Hematopoietic multipotent progenitor cell treated with erythropoietin and hydrocortisone succinate and interleukin-3 and kit ligand, for 6 days (in vitro differentiated cells): ENCODE measurements at regions not wholly inside any gene's neighbourhood (a gene's known extent, or its start where the extent isn't known, plus 50 kb on each side); places are given as distances from the start of the nearest gene placed in this dataset.
"Not testable (repeated sequence)": the region's sequence is repeated elsewhere in the genome, so short reads cannot be mapped to it uniquely, and the experiment has no call there.

Experiments used
- DNase-seq: peaks from one replicate; pipeline ENCODE4 v3.0.0-alpha.2; 2015

DNA sequence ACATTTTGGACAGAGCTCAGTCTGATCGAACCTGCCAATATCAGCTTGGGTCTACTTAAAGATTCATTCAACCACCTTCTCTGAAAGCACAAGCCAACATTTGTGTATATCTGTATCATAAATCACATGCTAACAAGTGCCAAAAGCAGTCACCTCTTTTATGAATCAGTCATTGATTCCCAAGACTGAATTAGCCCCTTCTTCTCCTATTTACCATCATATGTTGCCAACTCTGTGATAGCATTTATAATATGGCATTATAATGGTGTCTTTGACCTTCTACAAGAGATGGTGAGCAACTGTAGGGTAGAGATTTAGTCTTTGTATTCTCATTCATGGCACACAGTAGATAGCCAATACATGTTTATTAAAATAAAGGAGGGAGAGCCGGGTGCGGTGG lies 61.4 kb downstream of the DDX53 start:
- no peak for DNase-seq

DNA sequence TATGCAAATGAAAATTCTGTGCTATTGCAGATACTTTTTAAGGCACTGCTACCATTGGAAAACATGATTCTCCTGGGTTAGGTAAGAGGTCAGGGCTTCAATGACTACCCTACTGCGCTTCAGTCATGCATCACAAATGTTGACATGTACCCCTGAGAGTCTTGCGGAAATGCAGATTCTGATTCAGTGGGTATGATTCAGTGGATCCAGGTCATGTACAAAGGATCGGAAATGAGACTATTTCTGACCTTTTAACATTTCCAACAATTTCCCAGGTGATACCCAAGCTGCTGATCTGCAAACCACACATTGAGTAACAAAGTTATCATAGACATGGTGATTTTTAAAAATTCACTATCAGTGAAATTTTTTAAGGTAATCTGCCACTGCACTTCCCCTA lies 62.6 kb downstream of the DDX53 start:
- no peak for DNase-seq

DNA sequence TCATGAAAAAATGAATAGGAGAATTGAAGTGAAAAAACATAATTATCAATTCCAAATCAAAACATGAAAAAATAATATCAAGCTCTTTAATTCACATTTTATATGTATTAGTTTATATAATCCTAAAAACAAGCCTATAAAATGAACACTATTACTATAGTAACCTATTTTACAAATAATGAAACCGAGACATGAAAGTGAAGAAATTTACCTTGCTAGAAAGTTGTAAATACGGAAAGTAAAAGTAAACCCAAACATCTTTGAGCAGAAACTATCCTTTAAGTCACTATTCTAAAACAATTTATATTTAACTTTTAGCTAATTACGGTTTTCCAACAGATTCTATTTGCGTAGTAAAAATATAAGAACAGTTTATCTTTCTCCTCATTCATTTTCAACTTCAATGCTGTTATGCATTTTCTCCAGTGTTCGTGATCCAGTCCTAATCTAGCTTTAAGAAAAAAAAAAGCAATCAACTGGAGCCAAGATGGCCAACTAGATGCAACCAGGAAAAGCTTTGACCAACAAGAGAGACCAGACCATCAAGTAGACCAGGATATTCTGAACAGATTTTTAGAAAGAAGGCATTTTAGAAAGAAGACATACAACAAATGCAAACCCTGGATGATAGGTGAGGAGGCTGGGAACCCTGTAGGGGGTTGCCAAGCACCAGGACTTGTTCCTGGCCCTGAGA lies 67.0 kb downstream of the DDX53 start:
- DNase-seq: no peak

DNA sequence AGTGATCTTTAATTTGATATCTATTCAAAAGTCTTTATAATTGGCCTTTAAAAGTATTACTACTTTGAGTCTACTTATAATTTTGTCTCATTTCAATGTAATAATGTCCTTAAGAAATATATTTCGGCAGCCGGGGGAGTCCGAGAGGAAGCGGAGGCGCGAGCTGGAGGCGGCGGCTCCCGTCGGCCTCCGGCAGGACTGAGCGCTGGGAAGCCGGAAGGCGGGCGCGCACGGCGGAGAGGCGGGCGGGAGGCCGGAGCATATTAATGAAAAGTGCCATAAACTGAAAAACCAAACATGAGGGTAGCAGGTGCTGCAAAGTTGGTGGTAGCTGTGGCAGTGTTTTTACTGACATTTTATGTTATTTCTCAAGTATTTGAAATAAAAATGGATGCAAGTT lies 75.7 kb downstream of the DDX53 start:
- not testable (repeated sequence) for DNase-seq

DNA sequence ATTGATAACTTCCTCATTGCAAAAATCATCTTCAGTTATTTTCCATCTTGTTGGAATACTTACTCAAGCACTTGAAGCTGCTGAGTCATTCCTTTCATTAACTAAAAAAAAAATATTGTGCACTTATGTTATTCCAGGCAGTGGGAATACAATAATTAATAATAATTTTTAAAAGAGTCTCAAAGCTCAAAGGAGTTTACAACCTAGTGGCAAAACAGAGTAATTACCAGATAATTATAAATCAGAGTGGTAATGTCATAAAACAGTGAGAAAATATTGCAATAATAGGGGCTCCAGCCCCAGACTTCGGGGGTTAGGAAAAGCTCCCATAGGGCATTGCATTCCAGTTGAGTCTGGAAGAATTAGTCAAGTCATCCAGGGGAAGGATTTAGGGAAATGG lies 79.6 kb downstream of the DDX53 start:
- no peak for DNase-seq

DNA sequence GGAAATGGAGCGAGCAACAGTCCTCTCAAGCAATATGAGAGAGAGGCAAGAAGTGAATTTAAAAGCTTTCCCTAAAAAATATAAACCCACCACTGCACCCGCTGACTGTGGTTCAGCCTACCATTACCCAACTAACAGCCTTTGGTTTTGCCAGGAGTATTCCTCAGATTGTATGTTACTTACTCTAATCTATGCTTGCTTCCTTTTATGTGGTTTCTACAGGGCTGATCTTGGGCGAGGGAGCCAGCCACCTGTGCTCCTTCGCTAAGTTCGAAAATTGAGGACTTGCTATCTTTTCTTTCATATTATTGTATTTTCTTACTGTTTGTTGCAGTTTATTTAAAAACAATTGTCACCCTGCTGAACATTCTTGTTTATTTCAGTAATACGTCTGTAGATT lies 101.1 kb downstream of the DDX53 start:
- DNase-seq: no peak

DNA sequence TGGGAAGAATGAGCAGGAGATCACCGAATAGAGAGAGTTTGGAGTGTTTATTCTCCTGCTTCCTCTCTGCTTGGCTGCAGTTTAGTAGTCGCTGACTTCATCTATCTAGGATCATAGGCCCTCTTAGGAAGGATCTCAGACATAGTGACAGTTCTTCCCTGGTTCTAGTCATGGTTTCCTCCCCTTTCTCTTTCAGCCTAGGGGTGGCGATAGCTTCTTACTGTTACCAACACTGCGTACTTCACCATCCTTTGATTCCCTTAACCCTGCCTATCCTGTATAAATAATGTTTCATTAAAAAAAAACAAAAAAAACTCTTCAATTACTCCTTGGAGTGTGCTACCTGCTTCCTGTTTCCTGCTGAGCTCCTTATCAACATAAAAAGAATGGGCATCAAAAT lies 103.8 kb downstream of the DDX53 start:
- no peak for DNase-seq

DNA sequence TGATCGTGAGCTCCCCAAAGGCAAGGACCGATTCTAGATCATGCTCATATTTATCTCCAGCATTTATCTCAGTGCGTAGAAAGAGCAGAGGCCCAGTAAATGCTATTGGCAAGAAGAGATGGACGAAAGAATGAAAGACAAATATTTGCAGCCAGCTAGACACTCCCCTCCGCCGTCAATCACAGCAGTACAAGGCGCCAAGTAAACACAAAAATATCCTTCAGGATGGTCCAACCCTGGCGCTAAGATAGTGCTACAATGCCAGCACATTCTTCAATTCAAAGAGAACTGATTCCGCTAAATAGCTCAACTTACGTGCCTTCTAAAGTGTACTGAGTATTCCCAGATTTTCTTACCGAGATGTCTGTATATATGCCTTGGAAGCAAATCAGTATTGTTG lies 114.5 kb downstream of the DDX53 start:
- DNase-seq: no peak

DNA sequence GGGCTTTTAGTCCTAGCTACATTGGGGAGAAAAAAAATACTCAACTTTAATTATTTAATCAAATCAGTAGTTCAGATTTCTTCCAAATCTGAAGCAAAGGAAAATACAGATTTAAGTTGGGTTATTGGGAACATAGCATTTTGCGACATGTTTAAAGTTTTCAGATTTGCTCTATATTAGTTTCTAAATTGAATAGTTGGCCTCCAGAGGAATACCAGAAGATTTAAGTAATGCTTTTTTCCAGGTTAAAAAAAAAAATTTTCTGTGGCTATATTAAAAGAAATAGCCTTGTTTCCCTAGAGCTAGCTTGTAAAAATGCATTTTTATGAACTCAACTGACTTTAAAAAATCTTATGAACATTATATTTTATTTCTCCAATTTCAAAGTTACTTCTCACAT lies 115.9 kb downstream of the DDX53 start:
- no peak for DNase-seq

DNA sequence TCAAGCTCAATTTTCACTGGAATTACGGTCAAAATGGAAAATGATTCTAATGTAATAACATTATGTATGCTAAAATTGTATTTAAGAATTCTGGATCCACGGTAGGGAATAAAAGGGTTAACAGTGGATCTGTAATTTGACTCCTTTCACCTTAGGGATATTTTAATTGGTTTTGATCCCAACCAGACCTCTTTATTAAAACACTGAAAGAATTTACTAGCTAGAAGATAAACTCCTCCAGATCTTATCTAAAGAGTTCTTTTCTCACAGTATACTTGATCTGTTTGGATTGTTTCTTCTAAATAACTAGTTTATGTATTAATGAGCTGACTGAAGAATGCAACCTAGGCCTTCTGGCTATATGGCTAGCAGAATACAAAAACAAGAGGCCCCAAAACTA lies 118.4 kb downstream of the DDX53 start:
- DNase-seq: no peak

DNA sequence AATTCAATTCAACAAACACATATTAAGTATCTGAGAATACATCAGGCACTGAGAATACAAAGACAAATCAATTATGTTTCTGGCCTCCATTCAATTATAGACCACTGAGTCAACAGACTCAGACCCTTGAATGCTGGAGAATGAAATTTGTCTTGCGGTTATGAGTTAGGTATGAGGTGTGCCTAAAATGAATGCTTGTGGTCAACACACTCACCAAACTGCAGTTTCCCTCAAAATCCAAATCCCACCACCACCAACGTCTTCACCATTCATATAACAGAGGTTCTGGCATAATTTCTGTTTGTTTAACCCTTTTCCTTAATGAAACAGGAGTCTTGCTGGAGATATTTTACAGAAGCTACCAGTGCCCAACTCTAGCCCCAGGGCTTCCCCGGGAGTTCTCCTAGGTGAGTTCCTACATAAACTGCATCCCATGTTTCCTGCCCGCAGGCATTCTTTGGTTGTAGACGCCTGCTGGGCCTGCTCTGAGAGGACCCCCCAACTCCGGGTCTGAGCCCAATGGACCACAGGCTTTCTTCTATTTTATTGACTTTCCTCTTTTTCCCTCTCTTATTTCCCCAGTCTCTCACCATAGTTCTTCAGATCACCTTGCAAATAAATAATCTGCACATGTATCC lies 119.2 kb downstream of the DDX53 start:
- no peak for DNase-seq

DNA sequence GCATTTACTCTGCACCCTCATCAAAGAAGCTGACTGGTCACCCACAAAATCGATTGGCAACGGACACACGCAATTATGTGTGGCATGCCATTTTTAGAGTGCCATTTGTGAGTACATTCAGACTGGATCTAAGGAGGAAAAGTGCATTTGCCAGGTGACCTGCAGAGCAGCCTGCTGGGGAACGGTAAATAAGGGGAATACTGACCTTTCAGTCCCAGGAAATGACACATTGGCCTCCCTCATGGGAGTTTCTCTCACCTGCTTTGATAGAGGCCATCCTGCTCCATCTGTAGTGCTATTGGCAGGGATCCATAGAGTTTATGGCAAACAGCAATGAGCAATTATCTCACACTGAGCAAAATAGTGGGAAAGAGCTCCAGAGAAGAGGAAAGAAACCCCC lies 127.8 kb downstream of the DDX53 start:
- no peak for DNase-seq

DNA sequence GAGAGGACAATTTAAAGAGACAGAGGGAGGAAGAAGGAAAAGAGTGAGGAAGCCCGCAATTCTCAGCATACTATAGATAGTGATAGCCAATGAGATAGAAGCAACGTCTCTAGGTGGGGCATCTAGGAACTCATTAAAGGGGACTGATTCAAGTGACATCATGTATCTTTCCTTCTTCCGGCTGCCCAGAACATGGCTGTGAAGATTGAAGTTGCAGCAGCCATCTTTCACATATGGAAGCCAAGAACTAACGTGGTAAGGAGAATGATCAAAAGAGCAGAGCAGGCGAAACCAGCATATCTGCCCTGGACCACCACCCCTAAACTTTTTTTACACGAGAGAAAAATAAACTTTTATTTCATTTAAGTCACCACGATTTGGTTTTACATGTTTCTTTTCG lies 133.8 kb downstream of the DDX53 start:
- DNase-seq: no peak

DNA sequence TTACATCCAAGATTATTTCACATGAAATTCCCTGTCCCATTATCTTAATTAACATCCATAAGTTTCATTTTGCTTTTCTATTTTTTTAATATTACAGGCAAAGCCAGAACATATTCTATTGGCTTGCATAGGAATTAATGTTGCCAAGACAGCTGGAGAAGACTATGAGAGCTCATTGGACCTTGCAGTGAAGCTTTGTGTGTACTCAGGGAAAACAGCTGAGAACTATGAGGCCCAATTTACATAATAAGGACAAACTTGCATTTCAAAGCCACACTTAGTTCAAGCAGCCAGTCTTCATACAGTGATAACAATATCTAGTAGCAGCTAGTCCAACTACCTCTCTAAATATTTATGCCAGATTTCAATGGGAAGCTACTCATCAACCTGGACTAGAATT lies 134.4 kb downstream of the DDX53 start:
- no peak for DNase-seq

DNA sequence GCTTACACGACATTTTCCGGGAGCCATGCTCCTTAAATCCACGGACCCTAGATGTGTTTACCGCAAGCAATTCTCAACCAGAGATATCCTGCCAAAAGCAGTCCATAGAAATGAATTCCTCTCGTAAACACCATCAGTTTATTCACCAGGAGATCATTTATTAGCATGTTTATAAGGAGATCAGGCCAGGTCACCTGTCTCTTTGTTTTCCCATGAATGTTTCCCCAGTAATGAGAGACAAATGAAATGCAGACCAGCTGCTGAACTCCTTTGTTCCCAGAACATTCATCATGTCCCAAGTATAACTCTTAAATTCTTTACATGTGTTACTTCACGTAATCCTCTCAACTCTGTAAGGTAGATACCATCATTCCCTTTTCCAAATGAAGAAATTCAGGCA lies 137.1 kb downstream of the DDX53 start:
- DNase-seq: no peak

DNA sequence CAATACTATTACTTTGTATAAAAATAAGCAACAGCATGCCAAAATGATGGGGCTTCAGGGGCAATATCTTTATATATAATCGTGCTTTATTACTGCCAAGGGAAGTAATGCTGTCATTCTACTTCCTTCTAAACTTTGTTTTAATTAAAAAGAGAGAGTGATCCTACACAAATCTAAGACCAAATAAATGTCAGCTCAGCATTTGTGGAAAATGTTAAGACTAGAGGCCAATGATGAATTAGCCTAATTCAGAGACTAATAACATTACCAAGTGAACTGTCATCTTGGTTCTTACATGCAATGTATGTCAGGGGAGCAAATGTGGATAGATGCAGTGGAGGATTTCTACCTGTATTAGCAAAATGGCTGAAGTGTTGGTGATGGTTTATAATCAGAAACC lies 166.4 kb upstream of the PTCHD1 start:
- DNase-seq: no peak

DNA sequence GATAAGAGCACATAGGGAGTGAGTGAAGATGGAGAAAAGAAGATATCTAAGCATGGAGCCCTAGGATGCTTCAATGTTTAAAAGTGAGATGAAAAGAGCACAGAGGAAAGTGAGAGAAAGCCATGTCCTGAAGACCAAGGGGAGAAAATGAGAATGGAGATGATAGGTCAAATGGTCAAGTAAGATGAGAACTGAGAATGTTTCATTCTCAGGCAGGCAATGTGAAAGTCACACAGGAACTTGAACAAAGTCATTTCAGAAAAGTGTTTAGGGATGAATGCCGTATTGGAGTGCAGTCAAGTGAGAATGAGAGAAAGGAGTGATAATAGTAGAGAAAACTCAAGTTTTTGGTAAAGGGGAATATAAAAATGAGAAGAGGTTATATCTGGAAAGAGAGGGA lies 148.7 kb upstream of the PTCHD1 start:
- DNase-seq: no peak

DNA sequence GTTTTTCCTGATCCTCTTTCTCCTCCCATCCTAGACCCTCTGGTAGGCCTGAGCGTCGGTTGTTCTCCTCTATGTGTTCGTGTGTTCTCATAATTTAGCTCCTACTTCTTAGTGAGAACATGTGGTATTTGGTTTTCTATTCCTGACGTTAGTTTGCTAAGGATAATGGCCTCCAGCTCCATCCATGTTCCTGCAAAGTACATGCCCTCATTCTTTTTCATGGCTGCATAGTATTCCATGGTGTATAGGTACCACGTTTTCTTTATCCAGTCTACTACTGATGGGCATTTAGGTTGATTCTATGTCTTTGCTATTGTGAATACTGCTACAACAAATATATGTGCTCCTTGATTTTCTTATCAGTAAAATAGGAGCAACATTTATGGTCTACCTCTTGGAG lies 146.8 kb upstream of the PTCHD1 start:
- no peak for DNase-seq

DNA sequence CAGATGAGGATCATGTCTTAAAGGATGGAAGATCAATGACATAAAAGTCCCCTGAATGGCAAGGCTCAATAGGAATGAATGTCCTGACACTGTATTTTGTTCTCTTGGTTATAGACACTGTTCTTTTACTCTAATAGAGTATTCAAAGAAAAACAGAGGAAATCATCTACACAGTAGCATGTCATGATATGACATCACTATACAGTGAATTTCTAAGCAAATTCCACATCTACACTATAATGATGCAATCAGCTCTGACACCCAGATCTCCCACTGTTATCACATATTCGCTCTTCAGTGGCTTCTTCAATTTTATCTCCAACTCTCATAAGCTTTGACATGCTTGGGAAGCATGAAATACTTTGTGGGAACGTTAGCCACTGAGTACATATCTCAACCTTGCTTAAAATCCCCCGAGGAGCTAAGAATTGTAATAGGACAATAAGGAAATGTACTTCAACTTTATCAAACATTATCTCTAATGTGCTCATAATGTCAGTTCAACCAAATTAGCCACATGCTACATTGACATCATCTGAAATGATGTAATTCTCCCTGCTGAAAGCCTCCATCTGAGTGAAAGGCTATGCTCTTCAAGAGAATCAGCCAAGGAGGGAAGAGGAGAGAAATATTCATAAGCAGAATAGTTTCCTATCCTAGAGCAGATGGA lies 139.6 kb upstream of the PTCHD1 start:
- DNase-seq: peak; percentile 2

DNA sequence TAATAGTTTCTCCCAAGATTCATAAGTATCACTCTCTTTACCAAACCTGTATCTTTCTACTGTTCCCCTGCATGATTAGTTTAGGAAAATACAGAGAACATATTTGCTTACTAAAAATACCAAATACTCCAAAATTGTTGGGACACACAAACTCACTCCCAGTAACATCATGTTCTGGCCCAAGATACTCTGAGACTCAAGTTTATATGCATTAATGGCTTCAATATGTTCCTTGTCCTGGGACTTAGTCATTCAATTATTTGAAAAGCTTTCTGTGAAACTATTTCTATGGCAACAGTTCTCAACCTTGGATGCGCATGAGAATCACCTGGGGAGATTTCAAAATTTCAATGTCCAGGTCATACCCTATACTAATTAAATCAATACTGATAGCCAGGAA lies 138.9 kb upstream of the PTCHD1 start:
- DNase-seq: no peak

DNA sequence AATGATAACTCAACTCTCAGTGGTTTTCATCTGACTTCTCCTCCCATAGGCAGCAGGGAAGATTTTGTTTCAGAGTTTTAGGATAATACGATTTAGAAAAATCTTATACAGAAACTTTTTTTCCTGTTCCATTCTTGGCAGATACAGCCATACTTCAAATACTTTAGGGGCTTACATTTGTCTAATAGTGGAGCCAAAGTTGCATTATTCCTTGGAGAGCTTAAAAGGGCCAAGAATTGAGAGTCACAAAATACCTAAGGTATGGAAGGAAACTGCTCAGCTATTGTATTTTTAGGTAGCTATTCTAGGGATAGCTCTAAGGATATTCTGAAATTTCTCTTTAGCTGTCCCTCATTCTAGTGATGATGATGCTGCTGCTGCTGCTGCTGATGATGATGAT lies 132.9 kb upstream of the PTCHD1 start:
- no peak for DNase-seq

DNA sequence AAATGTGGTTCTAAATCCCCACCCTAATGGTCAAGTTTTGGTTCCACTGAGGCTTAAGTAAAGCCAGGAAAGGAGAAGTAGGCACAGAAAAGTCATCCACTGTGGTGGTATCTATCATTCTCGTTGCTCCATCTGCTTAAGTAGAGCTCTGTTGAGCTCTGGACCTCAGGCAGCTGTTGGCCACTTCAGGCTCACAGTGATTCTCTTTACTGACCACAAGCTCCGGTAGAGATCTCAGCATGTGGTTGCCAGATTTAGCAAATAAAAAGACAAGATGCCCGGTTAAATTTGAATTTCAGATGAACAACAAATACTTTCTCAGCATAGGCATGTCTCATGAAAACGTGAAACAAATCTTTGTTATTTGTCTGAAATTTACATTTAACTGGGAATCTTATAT lies 132.3 kb upstream of the PTCHD1 start:
- DNase-seq: no peak

DNA sequence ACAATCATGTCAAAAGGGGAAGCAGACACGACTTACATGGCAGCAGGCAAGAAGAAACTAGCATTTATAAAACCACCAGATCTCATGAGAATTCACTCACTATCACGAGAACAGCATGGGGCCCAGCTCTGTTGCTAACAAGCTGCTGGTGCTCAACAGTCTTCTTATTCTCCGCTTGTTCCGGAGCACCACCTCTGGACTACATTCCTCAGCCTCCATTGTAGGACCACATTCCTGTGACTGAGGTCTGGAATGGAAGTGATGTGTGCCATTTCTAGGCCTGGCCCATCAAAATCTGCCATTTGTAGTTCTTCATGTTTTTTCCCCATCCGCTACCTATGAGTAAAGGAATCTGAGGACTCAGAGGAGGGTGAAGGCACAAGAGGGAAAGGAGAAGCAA lies 111.5 kb upstream of the PTCHD1 start:
- DNase-seq: no peak

DNA sequence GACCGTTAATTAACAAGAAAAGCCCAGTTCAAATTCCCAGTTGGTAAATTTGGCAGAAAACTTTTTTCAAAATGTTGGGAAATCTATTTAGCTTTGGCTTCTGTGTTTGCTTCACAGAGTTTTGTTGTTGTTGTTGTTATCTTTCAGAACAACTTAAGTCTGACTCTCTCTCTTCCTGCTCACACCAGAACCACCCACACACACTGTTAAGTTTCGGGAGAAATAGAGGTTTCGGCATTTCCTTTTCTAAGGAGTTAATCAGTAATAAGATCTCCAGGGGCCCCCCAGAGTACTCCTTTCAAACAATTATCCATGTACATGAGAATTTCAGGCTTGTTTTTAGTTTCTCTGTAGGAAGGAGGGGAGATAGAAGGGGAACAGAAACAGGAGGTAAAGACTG lies 106.2 kb upstream of the PTCHD1 start:
- no peak for DNase-seq

DNA sequence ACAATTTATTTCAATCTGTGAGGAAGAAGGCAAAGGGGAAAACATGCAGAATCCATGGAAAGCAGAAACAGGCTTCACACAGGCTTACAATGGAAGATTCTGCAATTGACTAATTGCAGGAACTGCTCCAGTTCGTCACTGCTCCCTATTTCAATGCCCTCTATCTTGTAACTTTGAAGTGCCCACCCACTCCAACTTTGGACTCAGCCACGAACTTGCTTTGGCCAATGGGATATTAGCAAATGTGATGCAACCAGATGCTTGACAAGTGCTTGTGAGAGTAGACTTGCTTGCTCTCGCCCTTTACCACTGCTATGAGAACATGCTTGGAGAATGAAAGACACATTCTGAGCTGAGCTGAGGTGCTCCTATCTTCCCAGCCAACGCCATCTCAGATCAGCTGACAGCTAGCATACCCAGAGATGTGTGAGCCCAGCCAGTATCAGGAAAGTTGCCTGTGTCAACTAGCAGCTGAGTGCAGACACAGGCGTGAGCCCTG lies 105.7 kb upstream of the PTCHD1 start:
- DNase-seq: no peak
